CD4-positive, alpha-beta T cell treated with Interferon gamma for 1 hour (primary cell): ENCODE measurements at regions not wholly inside any gene's neighbourhood (a gene's known extent, or its start where the extent isn't known, plus 50 kb on each side); places are given as distances from the start of the nearest gene placed in this dataset.

Experiments
- DNase-seq: peaks from one replicate; pipeline ENCODE4 v3.0.0-alpha.2; 2020

- DNase-seq = no peak
These were observed 236.7 kb downstream of the GLRX3 start for GRCh38 chr10:130372866-130373265.

DNA sequence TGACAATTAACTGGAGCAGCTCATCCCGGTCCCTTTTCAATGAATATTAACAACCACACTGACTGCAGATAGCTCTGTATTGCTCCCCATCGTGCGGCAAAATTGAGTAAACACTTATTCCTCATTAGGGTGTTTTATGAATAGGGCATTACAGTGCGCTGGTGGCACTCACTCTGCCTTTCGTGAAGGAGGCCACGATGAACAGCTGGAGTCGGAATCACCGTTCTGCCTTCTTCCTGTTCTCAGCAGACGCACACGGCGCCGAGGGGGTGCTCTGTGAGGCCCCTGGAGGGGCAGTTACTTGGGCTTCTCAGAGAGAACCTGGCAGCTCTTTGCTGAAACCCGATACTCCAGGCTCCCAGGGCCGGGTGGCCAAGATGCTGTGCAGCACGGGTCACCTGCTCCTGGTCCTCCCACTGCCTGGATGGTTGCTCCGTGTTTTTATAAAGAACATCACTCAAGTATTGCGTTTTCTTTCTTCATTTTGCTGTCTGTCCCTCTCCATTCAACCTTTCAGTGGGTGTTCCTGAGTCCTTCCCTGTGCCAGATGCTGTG lies 241.9 kb downstream of the GLRX3 start:
- no peak for DNase-seq

DNA sequence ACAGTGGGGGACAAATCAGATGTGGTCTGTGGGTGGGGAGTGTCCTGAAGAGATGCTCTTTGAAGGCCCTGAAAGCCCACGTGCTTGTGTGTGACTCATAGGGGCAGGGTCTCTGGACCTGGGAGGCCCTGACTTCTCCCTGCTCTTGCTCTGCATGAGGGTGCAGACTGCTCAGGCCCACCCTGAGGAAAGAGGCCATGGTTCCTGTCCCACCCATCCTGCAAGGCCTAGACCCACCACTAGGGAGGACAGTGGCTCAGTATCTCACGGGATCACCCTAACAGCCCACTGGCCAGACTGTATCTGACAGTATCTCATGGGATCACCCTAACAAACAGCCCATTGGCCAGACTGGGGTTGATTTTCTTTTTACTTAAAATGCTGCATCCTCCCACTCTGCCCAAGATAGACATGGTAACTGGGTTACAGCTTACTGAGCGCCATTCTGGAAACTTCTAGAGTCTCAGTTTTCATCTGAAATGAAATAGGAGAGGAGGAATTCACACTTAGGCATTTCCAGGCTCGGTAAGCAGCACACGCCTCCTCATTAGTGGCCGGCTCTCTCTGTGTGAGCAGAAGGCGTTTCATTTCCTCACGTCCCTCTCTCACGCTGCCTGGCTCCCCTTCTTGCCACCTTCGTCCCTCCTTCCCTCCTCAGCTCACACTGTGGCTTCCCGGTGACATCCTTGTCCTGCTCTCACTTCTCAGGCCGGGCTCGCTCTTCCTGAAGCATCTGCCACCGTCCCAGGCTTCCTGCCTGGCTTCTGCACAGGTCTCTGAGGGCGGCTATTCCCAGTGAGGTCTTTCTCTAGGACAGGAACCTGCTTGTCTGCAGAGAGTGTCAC lies 242.6 kb downstream of the GLRX3 start:
- no peak for DNase-seq

DNA sequence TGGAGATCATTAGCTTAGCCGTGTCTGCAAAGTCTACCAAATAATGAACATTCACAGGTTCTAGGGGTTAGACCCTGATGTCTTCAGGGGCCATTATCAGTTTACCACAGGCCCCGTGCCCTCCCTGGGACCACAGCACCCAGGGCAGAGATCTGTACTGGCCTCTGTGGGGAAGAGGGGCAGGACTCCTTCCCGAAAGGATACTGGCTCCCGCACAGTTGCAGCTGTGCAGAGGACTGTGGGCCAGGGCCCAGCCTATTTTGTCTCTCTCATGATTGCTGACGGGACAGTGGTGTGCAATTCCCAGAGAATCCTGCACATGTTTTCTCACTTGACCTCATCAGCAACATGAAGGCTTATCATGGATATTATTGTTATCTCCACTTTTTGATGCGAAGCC lies 243.9 kb downstream of the GLRX3 start:
- no peak for DNase-seq

GRCh38 chr10:130382031-130382430 lies 245.8 kb downstream of the GLRX3 start:
- no peak for DNase-seq

DNA sequence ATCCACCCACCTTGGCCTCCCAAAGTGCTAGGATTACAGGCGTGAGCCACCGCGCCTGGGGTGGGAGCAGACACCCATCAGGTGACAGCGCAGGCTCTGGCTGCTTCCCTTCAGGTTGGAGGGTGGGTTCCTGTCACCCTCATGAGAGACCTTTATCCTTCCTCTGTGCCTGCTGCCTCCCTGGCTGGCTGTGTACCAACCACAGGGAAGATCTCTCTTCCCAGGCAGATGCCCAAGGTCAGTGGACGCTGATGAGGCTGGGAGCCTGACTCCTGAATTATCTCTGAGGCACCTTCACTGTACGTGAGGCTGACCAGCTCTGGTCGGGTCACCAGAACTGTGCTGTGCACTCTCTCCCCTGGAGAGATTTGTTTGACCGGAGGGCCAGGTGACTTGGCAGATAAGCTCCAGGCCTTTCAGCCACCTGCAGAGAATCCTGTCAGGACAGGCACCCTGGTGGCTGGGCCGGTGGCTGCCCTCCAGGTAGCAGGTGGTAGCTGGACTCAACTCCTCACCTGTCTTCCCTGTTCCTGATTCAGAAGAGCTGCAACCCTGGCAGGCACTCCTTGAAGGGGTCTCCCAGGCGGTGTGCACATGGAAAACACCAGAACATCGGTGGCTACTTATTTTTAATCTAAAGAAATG lies 251.9 kb downstream of the GLRX3 start:
- no peak for DNase-seq

GRCh38 chr10:130388746-130389145 lies 252.6 kb downstream of the GLRX3 start:
- DNase-seq = no peak

GRCh38 chr10:130389906-130390305 lies 253.7 kb downstream of the GLRX3 start:
- no peak for DNase-seq

GRCh38 chr10:130392031-130392430 lies 255.8 kb downstream of the GLRX3 start:
- no peak for DNase-seq

DNA sequence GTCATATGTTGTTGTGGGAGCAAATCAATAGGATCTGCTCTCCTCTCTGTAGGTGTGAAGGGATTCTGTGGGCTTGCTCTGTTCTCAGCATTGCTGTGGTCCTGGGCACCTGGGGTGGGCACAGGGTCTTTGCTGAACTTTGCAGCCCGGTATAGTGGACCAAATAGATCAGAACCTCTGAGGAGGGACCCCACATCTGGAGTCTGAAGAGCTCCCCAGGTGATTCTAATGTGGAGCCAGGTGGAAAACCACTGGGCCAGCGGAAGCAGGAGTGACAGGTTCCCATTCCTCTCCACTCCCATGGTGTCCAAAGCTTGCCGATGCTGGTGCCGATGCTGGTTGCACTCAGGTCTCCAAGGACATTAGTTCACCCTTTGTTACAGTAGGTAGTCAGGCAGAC lies 257.2 kb downstream of the GLRX3 start:
- DNase-seq = no peak

- no peak for DNase-seq
These were observed 258.6 kb downstream of the GLRX3 start for GRCh38 chr10:130394832-130395231.

DNA sequence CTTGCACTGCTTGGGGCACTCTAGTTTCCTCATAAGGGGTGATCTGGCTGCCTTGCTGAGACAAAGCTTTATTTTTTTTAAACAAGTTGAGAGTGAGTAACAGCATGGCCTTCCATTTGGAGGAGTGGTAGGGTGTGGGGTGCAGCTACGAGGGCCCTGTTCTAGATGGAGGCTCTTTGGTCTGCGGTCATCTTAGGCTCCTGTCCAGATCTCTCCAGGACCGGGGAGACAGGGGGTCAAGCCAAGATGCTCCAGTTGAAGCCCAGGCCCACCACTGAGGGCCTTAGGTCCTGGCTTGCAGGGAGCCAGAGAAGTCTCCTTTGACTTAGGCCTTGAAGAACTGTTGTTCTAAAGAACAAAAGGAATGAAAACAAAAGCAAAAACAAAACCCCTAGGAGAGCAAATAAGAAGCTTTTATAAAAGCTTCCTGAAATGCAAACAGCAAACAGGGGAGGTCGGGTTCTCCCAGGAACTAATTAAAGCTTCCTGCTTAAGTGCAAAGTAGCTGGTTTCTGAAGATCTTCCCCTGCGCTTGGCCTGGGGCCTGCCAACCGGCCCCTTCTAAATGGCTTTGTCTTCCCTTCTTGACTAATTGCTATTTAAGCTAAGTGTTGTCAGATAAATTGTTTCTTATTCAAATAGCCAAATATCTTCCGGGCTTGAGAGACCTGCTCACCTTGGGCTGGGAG lies 259.2 kb downstream of the GLRX3 start:
- no peak for DNase-seq

DNA sequence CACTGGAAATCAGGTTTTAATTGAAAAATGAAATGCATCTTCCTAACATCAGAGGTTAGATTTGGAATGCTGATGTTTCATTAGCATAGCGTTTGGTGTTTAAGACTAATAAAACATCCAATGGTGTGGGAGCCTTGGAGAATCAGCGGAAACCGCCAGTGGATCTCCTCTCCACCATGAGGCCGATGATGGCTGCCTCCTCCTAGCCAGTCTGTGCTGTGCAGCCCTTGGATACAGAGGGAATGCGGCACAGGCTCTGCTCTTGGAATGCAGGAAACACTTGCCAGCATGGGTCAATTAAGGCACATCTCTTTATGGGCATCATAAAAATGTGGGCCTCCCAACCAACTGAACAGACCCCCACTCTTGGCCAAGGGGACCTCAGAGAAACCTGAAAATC lies 259.9 kb downstream of the GLRX3 start:
- DNase-seq = no peak

- DNase-seq = no peak
These were observed 262.2 kb downstream of the GLRX3 start for GRCh38 chr10:130398090-130398994.

DNA sequence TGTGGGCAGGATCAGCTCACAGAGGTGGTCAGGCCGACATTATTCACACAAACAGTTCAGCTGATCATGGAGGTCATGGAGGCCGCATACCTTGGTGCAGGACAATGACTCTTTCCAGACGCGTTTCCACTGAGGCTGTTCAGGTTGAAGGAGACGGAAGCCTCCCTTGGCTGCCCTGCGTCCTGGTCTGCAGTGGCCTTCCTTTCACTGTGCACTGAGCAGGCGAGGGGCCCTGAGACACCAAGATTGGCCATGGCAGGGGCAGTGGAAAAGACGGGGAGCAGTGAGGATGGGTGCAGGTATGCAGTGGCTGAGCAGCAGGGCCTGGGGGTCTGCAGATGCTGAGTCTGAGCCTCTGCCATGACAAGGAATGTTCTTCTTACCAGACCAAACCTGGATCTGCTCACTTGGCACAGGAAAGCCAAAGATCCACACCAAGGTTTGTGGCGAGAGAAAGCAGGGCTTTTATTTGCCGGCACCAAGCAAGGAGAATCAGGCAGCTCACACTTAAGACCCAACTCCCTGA lies 263.3 kb downstream of the GLRX3 start:
- DNase-seq = no peak

DNA sequence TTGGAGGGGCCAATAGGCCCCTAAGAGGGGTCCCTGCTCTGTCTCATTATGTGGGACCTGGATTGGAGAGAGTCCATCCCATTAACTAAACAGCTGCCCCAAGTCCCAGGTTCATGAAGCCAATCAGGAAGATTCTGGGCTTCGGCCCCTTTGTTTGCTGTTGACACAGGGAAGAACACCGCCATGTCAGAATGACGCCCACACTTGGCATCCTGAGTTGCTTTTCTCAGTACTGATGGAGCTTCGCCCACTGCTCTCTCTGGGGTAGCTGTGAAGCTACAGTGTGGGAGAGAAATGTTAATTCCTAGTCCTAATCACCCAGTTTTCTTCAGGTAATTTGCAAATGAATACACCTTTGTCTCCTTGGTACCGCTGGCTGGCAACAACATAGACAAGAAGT lies 264.7 kb downstream of the GLRX3 start:
- DNase-seq = no peak

DNA sequence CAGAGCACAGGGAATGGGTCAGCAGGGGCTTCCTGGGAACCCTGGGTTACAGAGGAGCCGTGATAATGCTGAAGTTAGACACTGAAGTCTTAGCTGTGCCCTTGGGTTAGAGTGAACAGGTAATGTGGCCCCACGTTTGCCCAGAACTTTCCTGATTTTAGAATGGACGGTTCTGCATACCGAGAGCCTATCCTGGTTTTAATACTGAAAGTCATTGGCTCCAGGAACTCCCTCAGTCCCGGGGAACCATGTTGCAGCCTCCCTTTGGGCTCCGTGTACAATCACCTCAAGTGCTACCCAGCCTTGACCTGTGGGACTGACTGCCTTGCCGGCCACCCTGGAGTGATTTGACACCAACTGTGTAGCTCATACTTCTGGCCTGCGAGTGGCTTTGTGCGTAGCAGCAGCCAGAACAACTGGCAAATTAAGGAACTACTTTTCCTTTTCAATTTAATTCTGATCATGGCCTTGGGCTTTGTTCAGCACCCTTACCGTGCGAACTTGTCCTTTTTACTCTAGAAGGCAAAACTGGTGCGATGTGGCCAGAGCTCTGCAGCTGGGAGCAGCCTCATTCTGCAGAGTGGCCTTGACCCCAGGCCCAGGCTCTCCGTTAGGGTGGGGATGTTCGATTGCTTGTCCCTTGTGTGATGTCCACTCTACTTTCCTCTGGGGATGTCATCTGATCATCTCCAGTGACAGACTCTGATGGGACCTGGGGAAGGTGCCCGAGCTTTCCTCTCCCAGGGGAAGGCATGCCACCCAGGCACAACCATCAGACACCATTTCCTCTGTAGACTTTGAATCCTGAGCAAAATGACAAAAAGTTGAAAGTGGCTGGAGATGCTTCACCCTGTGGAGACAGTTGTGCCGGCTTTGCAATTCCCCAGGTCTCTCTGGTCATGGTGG lies 265.9 kb downstream of the GLRX3 start:
- no peak for DNase-seq

DNA sequence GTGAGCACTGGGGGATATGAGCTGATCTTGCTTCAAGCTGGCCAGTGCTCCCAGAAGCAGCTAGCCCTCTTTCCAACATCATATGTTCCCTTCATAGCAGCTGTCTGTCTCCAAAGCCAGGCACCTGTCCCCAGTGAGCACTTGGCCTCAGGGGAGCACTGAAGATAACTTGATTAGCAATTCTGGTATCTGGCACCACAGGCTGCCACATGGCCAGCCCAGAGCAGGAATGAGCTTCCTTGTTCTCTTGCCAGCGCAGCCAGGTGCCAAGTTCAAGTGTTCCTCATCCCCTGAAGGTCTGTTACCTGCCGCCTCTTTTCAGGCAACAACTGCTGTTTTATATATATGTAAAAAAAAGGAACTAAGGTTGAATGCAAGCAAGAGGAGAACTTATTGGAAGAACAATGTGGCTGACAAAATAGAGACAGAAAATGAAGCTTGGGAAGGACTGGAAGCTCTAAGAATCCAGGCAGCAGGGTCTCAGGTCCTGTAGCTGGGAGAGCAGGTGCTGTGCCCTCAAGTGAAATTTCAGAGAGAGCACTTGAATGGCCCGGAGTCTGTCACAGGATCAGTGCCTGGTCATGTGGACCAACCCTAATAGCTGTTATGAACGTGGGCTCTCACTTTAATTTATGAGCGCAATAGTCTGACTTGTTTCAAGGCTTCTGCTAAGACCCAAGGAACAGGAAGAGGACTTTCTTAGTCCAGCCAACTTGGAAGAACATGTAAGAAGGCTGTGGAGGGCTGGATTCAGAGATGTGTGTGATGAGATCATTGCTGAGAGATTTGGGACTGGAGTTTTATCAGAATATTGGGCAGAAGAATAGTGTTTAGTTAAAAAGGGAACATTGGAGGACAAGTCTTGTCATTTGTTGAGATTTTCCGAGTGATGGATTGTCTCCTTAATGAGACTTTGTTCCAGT lies 267.2 kb downstream of the GLRX3 start:
- no peak for DNase-seq

DNA sequence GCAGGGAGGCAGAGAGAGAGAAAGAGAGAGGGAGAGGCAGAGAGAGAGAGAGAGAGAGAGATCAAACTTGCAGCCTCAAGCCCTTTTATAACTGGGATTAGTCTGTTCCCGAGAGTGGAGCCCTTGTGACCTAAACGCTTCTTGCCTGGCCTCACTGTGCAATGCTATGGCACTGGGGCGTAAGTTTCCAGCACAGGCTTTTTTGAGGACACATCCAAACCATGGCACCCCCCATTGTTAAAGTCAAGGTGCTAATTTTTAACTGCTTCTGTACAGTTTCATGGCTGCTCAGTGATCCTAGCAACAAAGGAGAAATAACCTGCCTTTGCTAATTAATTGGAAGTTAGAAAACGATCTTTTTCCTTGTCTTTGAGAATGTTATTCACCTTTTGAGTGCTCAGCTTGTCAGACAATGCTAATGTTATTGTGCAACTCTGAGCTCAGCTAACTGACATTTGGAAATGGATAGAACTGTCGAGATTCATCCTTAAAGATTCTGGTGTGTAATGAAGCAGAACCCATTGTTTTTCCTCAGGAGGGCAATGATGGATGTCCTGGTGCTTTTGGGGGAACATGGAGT lies 268.4 kb downstream of the GLRX3 start:
- DNase-seq = no peak

GRCh38 chr10:130407052-130407451 lies 270.9 kb downstream of the GLRX3 start:
- DNase-seq = no peak
